ENCODE measurements at regions not wholly inside any gene's neighbourhood (a gene's known extent, or its start where the extent isn't known, plus 50 kb on each side); places are given as distances from the start of the nearest gene placed in this dataset.

DNA sequence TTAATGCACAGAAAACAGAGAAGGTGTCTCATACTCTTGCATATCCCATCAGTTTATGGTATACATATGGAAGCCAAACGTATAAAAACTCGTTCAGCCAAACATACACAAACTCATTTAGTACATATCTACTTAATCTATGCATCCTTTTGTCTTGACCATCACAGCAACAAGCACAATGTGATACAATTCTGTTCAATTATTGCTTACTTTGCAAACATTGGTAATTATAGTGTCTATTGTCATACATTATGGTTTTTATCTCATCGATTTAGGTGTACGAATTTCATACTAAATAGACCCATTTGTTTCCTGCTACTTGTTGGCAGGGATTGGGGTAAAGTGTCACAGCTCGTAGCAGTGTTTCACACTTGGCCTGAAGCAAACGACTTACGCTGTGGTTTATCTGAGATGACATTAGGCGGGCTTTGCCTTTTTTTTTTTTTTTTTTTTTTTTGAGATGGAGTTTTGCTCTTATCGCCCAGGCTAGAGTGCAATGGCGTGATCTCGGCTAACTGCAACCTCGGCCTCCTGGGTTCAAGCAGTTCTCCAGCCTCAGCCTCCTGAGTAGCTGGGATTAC is 425.9 kb upstream of the JARID2 start:
- TF ChIP-seq, protein P1, sequence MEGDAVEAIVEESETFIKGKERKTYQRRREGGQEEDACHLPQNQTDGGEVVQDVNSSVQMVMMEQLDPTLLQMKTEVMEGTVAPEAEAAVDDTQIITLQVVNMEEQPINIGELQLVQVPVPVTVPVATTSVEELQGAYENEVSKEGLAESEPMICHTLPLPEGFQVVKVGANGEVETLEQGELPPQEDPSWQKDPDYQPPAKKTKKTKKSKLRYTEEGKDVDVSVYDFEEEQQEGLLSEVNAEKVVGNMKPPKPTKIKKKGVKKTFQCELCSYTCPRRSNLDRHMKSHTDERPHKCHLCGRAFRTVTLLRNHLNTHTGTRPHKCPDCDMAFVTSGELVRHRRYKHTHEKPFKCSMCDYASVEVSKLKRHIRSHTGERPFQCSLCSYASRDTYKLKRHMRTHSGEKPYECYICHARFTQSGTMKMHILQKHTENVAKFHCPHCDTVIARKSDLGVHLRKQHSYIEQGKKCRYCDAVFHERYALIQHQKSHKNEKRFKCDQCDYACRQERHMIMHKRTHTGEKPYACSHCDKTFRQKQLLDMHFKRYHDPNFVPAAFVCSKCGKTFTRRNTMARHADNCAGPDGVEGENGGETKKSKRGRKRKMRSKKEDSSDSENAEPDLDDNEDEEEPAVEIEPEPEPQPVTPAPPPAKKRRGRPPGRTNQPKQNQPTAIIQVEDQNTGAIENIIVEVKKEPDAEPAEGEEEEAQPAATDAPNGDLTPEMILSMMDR (IDR thresholded peaks at IDR 0.05; ENCODE audit: insufficient read depth, low read length, poor library complexity, severe bottlenecking) = no peak
- no peak for TF ChIP-seq EZH2phosphoT487 (conservative IDR thresholded peaks at IDR 0.05; ENCODE audit: low read length)
